GOT3 (cell line): ENCODE measurements at regions not wholly inside any gene's neighbourhood (a gene's known extent, or its start where the extent isn't known, plus 50 kb on each side); places are given as distances from the start of the nearest gene placed in this dataset.

Experiments used
- DNase-seq: peaks from one replicate; lab custom pipeline; 2025; ENCODE audit warnings: mixed read lengths; lab: John Stamatoyannopoulos, UW

DNA sequence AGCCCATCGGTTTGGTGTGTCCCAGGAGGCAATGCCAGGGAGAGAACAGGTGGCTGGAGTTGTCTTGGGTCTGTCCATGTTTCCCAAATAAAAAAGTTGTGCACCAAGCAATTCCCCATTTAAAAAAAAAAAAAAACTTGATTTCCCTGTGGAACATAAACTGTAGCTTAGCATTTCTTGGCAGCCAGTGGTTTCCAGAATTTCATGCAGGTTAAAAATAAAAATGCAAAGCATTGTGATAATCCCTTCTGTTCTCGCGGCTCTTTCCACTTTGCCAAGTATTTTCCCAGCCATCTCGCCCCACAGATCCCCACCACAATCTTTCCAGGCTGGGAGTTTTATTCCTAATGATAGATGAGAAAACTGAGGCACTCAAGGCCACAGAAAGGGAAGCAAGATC, 51.4 kb upstream of the MSX1 start:
- no peak for DNase-seq

DNA sequence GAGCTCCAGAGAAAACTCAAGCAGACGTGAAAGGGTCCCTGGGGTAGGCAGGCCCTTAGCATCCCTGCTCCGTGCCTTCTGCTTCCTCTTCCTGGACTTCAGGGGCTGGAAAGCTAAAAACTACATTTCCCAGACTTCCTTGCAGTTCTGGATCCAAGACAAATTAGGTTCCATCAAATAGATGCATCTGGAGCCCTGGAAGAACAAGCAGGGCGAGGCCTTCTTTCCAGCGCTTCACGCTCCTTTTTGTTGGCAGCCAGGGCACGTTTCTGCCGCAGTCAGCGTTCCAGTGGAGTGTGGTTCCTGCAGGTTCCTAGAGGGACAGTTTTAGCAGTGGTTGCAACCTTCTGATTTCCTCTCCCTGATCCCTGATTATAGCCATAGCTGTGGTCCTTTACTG, 53.6 kb upstream of the MSX1 start:
- DNase-seq, result no peak

DNA sequence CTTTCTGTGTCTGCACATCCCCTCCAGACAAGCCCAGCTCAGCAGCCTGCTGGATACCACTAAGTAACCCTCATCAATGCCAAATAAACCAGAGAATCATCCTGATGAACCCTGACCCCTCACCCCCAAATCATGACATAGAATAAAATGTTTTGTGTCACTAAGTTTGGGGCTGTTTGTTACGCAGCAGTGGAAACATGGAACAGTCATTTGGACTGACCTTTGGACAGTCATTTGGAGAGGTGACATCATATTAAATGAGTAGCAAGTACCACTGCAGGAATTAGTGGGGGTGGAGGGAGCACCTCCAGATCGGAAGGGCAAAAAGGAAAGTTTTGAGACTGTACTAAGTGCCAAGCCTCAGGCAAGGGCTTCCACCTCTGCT, 55.6 kb upstream of the MSX1 start:
- DNase-seq, result no peak

DNA sequence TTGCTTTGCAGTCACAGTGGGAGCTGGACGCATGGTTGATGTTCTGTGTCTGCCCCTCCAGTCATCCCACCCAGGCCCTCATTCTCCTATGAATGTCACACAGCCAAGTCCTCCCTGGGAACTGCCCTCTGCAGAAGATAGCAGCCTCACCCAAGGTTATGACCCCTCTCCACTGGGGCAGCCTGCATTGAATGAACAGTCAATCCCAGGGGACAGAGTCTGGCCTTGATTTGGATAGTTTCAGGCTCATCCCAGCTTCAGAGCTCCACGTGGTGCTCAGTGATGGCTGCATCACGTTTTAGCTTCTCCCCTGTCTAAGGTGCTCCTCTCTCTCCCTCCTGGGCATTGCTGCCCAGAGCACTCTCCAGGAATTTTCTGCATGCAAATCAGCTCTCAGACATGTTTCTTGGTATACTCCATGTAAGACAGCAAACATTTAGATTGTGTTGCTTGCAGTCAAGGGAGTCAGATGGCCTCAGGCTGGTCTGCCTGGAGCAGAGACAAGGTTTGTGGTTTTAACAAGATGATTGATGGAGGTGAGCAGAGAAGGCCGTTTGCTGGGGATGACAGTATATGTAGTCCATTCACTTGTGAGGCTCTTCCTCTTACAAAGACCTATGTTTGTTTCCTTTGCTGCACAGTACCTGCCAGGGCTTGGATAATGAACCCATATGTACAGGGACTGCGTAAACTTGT, 56.1 kb upstream of the MSX1 start:
- DNase-seq, result no peak

DNA sequence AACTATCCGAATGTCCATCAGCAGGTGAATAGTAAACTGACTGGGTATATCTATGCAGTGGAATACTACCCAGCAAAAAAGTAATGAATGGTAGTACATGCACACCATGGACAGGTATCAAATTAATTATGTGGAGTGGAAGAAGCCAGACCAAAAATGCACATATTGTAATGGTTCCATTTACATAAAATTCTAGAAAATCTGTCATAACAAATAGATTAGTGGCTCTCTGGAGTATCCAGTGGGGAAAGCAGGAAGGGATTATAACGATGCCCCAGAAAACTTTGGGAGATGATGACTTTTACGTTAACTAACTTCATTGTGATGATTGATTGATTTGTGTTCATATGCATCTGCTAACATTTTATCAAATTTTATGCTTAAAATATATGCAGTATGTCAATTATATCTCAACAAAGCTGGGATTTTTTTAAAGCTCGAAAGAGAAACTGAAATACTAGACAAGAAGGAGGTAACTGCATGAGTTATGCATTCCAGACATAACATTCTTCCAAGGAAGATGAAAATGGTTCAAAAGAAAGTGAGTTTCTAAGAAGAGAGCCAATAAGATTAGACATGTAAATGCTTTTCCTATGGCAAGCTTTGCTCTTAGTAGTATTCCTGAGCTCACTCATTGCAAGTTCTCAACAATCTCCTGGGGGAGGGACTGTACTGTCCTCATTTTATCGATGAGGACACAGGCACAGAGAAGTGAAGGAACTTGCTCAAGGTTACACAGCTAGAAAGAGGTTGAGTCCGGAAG, 58.6 kb upstream of the MSX1 start:
- DNase-seq, result no peak

DNA sequence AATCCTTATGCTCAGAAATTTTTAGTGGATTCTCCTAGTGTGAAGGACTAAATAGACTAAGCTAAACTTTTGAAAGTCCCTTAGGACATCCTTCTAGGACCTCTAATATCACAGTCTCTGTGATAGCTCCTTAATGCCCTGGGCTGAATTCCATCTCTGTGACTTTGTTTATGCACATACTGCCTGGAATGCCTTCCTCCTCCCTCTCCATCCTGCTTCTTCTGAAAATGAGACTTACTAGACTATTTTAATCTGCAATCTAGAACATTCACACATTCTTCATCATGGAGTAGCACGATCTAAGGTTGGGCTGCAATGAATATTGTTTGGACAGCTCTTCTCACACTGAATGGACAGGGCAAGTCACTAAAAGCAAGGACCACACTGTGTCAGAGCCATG, 65.0 kb upstream of the MSX1 start:
- DNase-seq, result no peak

DNA sequence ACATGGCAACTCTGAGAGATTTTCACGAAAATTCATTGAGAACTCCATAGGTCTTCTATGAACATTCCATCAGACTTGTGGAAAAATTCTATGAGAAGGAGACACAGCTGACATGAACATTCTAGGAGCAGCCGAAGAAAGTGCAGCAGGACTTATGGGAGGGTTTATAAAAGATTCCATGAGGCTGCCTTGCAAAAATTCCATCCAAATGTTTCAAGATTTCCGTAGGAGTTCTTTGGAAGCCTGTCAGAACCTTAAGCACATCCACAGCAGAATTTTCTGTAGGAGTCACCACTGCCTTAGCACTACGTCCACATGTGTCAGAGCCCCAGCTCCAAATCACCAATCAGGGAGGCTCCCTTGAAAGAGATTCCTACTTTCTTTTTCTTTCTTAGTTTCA, 67.0 kb upstream of the MSX1 start:
- DNase-seq, result no peak

DNA sequence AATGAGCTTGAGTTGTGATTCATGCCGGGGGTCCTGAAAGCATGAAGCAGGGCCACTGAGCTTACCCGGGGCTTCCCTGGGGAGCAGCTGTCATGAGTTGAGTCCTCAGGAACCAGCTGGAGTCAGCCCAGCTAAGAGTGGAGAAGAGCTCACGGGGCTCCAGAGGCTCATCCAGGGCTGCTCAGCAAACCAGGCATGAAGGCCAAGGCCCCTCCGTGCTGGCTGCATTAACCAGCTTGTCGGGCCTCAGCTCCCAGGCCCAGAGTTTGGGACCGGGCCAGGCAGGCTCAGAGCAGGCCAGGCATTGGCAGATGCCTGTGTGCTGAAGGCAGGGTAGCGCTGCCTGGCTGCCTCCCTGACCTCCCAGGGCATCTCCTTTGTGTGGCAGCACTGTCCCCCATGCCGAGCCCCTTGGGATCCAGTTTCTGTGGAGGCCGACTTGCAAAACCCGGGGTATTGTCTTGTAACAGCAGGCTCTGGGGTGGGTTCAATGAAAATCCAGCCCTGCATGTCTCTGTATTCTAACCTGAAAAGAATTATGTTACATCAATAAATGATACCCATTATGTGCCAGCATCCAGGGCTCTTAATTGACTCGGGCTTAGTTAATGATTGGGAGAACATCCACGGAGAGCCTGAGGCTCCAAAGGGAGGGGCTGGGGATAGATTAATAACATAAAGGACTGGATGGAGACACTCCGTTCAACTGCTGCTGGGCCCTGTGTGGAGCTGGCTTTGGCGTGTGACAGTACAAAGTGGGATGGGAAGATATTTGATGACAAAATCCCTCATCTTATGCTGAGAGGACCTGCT, 68.0 kb upstream of the MSX1 start:
- DNase-seq, result no peak

DNA sequence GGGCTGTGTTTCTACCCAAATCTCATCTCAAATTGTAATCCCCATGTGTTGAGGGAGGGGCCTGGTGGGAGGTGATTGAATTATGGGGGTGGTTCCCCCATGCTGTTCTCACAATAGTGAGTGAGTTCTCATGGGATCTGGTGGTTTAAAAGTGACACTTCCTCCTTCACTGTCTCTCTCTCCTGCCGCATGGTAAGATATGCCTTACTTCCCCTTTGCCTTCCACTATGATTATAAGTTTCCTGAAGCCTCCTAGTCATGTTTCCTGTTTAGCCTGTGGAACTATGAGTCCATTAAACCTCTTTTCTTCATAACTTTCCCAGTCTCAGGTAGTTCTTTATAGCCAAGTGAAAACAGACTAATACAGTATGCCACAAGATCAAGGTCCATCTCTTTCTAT, 70.0 kb upstream of the MSX1 start:
- no peak for DNase-seq

DNA sequence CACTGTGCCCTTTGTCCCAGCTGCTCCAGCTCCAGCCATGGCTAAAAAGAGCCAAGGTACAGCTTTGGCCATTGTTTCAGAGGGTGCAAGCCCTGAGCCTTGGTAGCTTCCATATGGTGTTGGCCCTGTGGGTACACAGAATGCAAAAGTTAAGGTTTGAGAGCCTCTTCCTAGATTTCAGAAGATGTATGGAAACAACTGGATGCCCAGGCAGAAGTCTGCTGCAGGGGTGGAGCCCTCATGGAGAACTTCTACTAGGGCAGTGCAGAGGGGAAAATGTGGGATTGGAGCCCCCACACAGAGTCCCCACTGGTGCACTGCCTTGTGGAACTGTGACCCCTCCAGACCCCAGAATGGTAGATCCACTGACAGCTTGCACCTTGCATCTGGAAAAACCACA, 70.9 kb upstream of the MSX1 start:
- DNase-seq, result no peak

DNA sequence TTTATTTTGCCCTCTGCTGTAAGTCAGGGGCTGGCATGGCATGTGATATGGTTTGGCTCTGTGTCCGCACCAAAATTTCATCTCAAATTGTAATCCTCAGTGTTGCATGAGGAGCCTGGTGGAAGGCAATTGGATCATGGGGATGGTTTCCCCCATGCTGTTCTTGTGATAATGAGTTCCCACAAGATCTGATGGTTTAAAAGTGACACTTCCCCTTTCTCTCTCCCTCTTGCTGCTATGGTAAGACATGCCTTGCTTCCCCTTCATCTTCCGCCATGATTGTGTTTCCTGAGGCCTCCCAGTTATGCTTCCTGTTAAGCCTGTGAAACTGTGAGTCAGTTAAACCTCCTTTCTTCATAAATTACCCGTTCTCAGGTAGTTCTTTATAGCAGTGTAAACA, 72.0 kb upstream of the MSX1 start:
- DNase-seq, result no peak

DNA sequence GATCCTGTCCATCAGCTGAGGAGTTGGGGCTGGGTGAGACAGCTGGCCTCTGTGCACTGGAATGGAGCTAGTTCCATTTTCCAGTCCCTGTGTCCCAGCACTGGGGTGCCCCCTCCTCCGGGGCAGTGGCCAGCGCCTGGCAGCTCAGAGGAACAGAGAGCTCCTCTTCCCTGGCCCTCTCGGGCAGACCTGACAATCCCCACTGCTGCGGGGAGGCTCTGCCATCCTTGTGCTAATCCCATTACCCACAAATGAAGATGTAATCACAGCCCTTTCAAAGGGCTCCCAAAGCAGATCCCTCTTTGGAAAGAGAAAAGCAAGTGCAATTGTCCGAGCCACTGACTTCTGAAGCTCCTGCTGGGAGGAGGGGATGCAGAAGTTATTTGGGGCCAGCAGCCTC, 75.1 kb upstream of the MSX1 start:
- DNase-seq, result no peak

DNA sequence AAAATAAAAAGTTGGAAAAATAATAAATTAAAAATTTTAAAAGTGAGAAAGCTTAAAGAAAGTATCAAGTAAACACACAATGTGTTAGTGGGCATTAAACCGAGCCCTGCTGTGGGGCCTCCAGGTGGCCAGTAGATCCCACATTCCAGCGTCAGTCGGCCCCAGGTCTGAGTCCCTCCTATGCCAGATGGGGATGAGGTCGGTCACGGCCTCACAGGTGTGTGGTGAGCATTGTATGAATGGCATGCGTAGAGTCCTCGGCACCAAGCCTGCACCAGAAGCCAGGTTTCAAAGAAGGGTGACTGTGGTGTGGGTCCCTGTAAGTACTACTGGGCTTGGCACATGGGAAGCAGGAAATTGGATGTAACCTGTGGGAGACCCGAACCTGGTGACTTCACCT, 75.6 kb upstream of the MSX1 start:
- DNase-seq, result no peak

DNA sequence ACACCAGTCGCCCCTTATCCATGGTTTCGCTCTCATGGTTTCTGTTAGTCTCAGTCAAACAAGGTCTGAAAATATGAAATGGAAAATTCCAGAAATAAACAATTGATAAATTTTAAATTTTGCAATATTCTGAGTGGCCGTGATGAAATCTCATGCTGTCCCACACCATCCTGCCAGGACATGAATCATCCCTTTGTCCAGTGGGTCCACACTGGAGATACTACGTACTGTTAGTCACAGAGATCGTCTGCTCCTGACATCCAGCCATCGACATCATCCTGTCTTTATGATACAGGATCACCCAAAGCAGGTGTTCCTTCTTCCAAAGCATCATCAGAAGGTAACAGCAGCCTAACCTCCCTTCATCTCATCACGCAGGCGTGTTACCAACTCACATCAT, 76.5 kb upstream of the MSX1 start:
- no peak for DNase-seq

DNA sequence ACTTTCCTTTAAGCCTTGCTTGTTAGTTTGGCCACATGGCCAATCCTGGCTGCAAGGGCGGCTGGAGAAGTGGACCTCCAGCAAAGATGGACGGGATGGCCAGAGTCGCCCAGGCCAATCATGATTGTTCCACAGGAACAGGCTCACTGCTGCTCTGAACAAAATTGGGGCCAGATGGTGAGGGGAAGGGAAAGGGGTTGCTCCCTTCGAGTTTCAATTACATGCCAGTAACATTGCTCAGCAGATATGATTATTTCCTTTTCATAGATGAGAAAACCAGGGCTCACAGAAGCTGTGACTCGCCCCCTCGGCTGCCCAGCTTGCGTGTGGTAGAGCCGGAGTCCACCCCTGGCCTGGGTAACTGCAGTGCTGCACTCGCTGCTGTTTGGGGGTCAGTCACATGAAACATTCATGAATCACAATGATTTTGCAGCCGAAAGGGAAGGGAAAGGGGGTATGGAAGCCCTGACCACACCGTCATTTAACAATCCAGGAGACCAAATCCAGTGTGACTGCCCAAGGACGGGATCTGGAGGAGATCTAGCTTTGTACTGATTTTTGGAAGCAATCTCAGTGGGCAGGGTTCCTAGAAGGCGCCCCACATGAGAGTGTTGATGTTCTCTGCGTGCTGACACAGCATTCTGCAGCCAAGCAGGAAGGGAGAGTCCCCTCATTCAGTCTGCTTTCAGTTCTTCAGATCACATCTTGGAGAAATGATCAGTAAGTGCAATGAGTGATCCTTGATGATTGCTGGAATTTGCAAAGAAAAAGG, 77.3 kb upstream of the MSX1 start:
- no peak for DNase-seq

DNA sequence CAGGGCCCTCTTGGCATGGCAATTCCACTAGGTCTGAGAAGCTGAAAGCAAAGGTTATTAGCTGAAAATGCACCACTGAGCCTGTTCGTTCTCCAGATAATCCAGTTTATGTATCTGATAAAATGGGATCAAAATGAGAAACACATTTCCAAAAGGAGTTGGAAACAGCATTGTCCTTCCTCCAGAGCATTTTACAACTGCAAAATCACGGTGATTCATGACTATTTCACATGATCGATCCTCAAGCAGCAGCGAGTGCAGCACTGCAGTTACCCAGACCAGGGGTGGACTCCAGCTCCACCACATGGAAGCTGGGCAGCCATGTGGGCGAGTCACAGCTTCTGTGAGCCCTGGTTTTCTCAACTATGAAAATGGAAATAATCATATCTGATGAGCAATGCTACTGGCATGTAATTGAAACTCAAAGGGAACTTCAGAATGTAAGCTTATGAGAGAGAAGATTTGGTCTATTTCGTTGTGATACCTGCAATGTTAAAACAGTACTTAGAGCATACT, 78.7 kb upstream of the MSX1 start:
- no peak for DNase-seq

DNA sequence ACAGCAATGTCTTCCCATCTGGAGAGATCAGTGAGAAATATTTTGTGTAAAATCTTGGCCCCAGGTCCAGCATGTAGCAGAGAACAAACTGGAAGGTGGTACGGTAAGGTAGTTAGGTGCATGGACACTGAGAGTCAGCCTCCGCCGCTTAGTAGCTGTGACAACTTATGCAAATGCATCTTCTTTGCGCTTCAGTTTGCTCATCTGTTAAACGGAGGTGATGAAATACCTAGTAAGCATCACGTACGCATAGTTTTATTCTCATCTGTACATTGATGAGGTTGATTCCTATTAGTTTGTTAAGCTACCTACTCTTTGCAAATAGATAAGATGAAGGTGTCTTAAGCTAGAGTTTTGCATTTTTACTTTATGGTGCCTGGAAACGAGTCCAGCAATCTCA, 80.0 kb upstream of the MSX1 start:
- DNase-seq, result no peak

DNA sequence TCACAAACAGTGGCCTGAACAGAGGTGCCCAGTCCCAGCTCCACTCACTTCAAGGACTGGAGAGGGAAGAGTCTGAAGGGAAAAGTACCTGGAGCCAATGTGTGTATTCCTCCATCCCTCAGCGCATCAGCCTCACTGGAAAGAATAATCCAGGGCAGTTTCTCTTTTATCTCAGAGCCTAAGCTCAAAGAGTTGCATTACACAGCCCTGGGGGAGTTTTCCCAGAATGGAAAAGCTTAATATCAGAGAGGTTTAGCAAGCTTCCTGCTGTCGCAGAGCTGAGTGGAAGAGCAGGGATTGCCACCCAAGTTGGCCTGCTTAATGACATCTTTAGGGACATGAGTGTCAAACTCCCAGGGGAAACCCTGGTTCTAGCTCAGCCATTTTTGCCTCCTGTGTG, 80.4 kb upstream of the MSX1 start:
- no peak for DNase-seq

DNA sequence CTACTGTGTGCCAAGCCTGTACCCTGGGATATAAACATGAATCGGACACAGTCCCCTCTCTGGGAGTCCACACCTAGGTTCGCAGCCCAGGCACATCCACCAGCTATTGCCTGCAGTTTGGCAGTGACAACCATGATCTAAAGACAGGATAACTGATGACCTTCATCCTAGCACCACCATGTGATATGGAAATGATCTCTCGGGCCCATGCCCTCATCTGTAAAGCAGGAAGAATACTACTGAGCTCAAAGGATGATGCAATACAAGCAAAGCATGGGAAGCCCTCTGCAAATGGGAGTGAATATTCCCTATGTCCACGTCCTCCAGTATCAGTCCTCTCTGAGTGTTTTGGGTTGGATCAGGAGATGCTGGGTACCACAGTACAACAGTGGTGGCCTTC, 80.9 kb upstream of the MSX1 start:
- no peak for DNase-seq

DNA sequence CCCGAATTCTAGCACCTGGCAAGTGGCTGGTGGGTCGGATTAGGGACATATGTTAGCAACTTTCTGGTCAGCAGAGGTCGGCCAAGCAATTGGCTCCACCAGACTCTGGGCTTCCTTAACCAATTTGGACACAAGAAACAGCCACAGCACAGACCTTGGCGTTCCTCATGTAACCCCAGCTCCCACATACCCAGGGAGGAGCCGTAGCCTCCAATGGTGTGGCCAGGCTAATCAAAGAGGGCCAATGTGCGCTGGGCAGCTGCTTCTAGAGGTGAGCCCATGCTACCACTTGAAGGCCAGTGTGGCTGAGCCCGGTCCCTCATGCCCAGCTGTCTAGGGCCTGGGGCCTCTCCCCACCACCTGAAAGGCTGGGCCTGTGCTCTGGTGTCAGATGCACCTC, 82.5 kb upstream of the MSX1 start:
- DNase-seq, result no peak

DNA sequence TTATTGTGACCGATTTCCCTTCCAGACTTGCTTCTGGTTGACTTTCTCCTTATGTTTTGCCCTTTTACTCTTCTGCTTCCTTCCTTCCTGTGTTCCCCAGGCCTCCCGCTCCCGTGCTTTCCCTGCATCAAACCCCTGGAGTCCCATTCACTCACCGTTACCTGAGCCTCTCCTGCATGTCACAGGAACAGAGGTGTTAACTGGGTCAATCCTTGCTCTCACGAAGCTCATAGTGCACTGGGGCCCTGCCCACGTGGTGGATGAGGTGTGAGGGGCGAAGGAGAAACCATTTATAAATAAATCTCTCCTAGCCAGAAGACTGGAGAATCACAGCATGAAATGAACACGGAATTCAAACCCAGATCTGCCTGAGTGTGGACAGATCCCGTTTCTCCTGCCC, 83.1 kb upstream of the MSX1 start:
- no peak for DNase-seq

DNA sequence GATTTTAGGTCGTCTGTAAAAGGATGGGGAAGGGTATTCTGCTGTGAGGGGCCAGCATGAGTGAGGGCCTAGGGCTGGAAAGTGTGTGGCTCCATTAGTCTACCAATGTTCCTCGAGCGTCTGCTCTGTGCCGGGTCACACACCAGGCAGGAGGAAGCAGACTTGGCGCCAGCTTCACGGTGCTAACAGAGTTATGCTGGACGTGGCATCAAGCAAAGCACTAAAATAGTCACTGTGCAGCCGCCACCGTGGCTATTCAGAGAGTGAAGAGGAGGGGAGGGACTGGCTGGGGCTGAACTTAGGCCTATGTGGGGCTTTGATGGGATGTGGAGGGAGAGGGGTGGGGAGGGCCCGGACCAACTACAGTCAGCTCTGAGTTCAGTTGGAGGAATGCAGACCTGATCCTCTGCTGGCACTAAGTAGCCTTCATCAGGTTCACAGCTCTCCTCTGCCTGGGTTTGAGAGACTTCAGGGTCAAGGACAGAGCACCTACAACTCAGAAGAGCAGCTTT, 83.9 kb upstream of the MSX1 start:
- DNase-seq, result no peak
